ENCODE measurements at regions not wholly inside any gene's neighbourhood (a gene's known extent, or its start where the extent isn't known, plus 50 kb on each side); places are given as distances from the start of the nearest gene placed in this dataset.

GRCh38 chr10:117936566-117936965 lies 110.2 kb downstream of the RAB11FIP2 start:
- H3K36me3 ChIP-seq (ENCODE audit: control insufficient read depth, insufficient read depth, low read length) = no peaks in the 10 kb centered on the region

DNA sequence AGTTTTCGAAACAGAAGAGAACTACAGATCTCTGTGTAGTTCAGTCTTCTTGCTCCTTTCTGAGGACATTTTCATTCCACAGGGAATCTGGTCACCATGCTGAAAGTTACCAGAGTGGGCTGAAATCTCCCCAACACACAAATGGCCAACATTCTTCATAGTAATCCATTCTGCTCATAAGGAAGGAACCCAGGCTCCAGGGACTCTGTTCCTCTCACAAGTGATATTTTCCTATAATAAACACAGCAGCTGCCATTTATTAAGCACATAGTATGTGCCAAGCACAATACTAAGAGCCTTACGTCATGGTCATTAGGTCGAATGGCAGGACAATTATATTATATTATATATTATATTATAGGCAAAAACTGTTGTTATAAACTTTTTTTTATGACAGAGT lies 109.8 kb downstream of the RAB11FIP2 start:
- no peak overlapping the region for H3K4me3 ChIP-seq (ENCODE audit: low read depth, low read length)
- FAIRE-seq (no peak), DNase-seq (ENCODE audit: low read depth) (no peak)
- TF ChIP-seq, protein P1, sequence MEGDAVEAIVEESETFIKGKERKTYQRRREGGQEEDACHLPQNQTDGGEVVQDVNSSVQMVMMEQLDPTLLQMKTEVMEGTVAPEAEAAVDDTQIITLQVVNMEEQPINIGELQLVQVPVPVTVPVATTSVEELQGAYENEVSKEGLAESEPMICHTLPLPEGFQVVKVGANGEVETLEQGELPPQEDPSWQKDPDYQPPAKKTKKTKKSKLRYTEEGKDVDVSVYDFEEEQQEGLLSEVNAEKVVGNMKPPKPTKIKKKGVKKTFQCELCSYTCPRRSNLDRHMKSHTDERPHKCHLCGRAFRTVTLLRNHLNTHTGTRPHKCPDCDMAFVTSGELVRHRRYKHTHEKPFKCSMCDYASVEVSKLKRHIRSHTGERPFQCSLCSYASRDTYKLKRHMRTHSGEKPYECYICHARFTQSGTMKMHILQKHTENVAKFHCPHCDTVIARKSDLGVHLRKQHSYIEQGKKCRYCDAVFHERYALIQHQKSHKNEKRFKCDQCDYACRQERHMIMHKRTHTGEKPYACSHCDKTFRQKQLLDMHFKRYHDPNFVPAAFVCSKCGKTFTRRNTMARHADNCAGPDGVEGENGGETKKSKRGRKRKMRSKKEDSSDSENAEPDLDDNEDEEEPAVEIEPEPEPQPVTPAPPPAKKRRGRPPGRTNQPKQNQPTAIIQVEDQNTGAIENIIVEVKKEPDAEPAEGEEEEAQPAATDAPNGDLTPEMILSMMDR (IDR thresholded peaks at IDR 0.05; ENCODE audit: insufficient read depth, low read length, severe bottlenecking) = no peak
- no peaks in the 10 kb centered on the region for H3K36me3 ChIP-seq (ENCODE audit: control insufficient read depth, insufficient read depth, low read length)
- H3K27me3 ChIP-seq (ENCODE audit: control insufficient read depth, insufficient read depth, low read length) = no peaks in the 10 kb centered on the region

More at GRCh38 chr10:117936566-117936965, 110.2 kb downstream of the RAB11FIP2 start:
- H3K4me3 ChIP-seq (ENCODE audit: low read depth, low read length) = no peak overlapping the region
- TF ChIP-seq, protein P1 (IDR thresholded peaks at IDR 0.05; ENCODE audit: insufficient read depth, low read length, severe bottlenecking) = no peak
- H3K27me3 ChIP-seq (ENCODE audit: control insufficient read depth, insufficient read depth, low read length) = no peaks in the 10 kb centered on the region
- FAIRE-seq = no peak
- DNase-seq (ENCODE audit: low read depth) = no peak

DNA sequence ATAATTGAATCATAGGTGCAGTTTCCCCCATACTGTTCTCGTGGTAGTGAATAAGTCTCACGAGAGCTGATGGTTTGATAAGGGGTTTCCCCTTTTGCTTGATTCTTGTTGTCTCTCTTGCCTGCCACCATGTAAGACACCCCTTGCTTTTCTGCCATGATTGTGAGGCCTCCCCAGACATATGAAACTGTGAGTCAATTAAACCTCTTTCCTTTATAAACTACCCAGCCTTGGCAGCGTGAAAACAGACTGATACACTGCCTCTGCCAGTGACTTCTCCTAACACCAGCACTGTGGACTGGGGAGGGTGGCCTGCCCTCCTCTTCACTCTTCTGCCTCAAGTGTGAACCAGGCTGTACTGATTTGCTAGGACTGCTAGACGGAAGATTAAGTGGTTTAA lies 108.6 kb downstream of the RAB11FIP2 start:
- FAIRE-seq = no peak
- Histone ChIP-seq H3K27me3 (ENCODE audit: control insufficient read depth, insufficient read depth, low read length) (no peaks in the 10 kb centered on the region), H3K36me3 (ENCODE audit: control insufficient read depth, insufficient read depth, low read length) (no peaks in the 10 kb centered on the region), H3K4me3 (ENCODE audit: low read depth, low read length) (no peak overlapping the region)
- DNase-seq (ENCODE audit: low read depth) = no peak
- TF ChIP-seq, protein P1 (IDR thresholded peaks at IDR 0.05; ENCODE audit: insufficient read depth, low read length, severe bottlenecking) = no peak

DNA sequence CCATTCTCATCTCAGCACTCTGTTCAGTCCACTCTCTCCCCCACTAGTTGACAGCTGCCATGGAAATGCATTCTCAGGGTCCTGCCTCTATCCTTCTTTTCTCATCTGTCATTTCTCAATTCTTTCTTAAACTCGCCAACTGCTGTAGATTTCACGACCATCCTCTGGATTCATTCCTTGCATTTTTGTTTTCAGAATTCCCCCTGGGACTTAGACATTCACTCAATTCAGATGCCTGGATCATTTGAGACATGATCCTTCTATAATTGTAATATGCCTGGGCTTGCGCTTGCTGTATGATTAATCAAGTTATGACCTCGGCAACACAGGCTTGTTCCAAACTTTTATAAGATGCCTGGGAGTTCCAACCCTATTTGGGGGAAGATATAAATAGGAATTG lies 104.5 kb downstream of the RAB11FIP2 start:
- DNase-seq (ENCODE audit: low read depth) (peak; percentile 54), FAIRE-seq (no peak)
- no peaks in the 10 kb centered on the region for H3K36me3 ChIP-seq (ENCODE audit: control insufficient read depth, insufficient read depth, low read length)
- H3K4me3 ChIP-seq (ENCODE audit: low read depth, low read length) = no peak overlapping the region
- TF ChIP-seq, protein P1 (IDR thresholded peaks at IDR 0.05; ENCODE audit: insufficient read depth, low read length, severe bottlenecking) = no peak
- no peaks in the 10 kb centered on the region for H3K27me3 ChIP-seq (ENCODE audit: control insufficient read depth, insufficient read depth, low read length)

DNA sequence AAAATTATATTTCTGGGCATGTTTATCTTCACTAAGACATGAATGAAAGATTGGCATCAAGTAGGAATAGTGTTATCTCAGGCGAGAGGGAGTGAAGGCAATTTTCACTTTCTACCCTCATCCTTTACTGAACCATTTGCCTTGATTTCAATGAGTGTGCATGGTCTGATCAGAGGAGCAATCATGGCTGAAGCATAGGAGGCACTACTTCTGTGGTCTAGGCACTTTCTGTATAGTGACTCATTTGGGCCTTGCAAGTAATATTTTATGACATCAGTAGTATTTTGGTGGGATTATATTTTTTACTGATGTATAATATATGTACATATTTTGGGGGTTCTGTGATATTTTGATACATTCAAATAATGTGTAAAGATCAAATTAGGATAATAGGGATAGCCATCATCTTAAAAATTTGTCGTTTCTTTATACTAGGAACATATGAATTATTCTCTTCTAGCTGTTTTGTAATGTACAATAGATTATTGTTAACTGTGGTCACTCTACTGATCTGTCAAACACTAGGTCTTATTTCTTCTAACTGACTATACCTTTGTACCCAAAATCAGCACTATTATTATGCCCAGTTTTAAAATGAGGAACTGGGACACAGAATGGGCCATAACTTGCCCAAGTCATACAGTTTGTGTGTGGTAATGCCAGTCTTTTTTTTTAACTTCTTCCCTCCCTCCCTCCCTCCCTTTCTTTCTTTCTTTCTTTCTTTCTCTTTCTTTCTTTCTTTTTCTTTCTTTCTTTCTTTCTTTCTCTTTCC lies 101.9 kb downstream of the RAB11FIP2 start:
- Histone ChIP-seq H3K36me3 (ENCODE audit: control insufficient read depth, insufficient read depth, low read length) (no peaks in the 10 kb centered on the region), H3K27me3 (ENCODE audit: control insufficient read depth, insufficient read depth, low read length) (no peaks in the 10 kb centered on the region), H3K4me3 (ENCODE audit: low read depth, low read length) (no peak overlapping the region)
- no peak for DNase-seq (ENCODE audit: low read depth)
- TF ChIP-seq, protein P1 (IDR thresholded peaks at IDR 0.05; ENCODE audit: insufficient read depth, low read length, severe bottlenecking) = no peak
- no peak for FAIRE-seq

- H3K27me3 ChIP-seq (ENCODE audit: control insufficient read depth, insufficient read depth, low read length) = no peaks in the 10 kb centered on the region
- no peak for DNase-seq (ENCODE audit: low read depth)
- FAIRE-seq = no peak
- no peaks in the 10 kb centered on the region for H3K36me3 ChIP-seq (ENCODE audit: control insufficient read depth, insufficient read depth, low read length)
- H3K4me3 ChIP-seq (ENCODE audit: low read depth, low read length) = no peak overlapping the region
- TF ChIP-seq, protein P1 (IDR thresholded peaks at IDR 0.05; ENCODE audit: insufficient read depth, low read length, severe bottlenecking) = no peak
Observed at GRCh38 chr10:117945651-117946050, 101.1 kb downstream of the RAB11FIP2 start.
